ENCODE measurements at regions not wholly inside any gene's neighbourhood (a gene's known extent, or its start where the extent isn't known, plus 50 kb on each side); places are given as distances from the start of the nearest gene placed in this dataset.
A peak's percentile ranks its signal among the peaks of the same experiment; 100 is the strongest.

DNA sequence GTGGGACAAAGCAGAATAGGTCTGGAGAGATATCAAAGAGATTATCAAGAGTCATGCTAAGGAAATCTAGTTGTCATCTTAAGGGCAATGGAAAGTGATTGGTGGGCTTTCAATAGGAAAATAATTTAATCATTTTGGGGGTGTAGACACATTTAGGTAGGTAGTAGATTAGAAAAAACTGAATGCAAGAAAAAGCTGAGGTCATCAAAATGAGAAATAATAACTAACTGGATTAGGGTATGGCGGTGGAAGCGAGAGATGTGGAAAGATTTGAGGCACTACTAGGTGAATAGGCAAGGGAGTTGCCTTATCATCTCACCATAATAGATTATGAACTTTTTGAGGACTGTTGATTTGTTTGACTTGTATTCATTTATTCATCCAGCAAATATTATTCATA is 393.2 kb upstream of the ZNF608 start:
- TF ChIP-seq, protein P1, sequence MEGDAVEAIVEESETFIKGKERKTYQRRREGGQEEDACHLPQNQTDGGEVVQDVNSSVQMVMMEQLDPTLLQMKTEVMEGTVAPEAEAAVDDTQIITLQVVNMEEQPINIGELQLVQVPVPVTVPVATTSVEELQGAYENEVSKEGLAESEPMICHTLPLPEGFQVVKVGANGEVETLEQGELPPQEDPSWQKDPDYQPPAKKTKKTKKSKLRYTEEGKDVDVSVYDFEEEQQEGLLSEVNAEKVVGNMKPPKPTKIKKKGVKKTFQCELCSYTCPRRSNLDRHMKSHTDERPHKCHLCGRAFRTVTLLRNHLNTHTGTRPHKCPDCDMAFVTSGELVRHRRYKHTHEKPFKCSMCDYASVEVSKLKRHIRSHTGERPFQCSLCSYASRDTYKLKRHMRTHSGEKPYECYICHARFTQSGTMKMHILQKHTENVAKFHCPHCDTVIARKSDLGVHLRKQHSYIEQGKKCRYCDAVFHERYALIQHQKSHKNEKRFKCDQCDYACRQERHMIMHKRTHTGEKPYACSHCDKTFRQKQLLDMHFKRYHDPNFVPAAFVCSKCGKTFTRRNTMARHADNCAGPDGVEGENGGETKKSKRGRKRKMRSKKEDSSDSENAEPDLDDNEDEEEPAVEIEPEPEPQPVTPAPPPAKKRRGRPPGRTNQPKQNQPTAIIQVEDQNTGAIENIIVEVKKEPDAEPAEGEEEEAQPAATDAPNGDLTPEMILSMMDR (IDR thresholded peaks at IDR 0.05), result no peak
- DNase-seq (no peak), ATAC-seq (no peak)
- Histone ChIP-seq H3K4me3 (no peak overlapping the region), H3K9me3 (no peaks in the 10 kb centered on the region), H3K4me1 (ENCODE audit: low read depth) (no peaks in the 10 kb centered on the region), H3K36me3 (ENCODE audit: low read depth) (no peaks in the 10 kb centered on the region)
- intact Hi-C loops (cut with DNase I, micrococcal nuclease), result no loop called here

DNA sequence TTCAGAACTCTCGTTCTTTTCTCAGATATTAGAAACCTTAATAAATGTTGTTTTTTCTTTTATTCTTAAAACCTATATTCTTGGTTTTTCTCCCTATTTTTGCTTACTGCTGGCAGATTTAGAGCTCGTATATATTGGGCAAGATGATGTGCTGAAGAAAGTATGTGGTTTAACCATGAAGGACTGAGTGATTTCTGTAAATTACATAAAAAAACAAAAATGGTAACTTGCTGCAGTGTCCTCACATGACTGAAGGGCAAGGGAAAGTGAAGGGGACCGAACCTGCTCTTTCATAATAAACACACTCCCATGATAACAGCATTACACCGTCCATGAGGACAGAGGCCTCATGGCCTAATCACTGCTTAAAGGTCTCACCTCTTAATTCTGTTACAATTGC is 393.8 kb upstream of the ZNF608 start:
- no peaks in the 10 kb centered on the region for H3K36me3 ChIP-seq (ENCODE audit: low read depth)
- DNase-seq, result no peak
- TF ChIP-seq, protein P1 (IDR thresholded peaks at IDR 0.05), result no peak
- ATAC-seq, result no peak
- intact Hi-C loops (cut with DNase I, micrococcal nuclease), result no loop called here
- H3K4me3 ChIP-seq, result no peak overlapping the region
- H3K4me1 ChIP-seq (ENCODE audit: low read depth), result no peaks in the 10 kb centered on the region
- no peaks in the 10 kb centered on the region for H3K9me3 ChIP-seq

DNA sequence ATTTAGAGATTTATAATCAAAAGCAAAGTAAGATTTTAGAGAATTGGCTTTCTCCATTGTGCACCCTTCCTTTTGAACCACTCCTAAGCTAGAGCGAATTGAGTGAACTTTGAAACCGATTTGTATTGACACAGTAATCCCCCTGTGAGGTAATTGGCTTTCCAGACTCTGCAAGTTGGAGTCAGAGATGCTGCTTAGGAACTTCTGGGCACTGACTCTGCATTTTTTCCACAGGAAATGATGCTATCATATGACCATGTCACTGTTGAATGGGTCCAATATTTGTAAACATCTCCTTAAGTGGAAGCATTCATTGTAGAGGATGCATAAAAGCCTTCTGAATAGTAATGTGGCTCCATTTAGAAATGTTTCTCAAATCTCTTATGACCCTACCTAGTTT is 394.4 kb upstream of the ZNF608 start:
- DNase-seq (peak in 1 of 3 donors; percentile 11), ATAC-seq (peak; percentile 52)

DNA sequence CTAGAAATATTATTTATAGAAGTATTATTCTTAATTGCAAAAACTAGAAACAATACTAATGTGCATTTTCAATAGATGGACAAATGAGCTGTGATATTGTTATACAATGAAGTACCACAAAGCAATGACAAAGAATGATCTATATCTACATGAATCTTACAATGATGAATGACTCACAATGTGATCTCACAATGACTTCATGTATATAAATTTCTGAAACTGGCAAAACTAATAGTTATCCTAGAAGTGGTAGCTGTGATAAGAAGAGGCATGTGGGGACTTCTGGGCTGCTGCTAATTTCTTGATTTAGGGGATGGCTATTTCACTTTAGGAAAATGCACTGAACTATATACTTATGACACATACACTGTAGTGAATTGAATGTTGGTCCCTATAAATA is 396.0 kb upstream of the ZNF608 start:
- Histone ChIP-seq H3K4me1 (ENCODE audit: low read depth) (no peaks in the 10 kb centered on the region), H3K9me3 (no peaks in the 10 kb centered on the region), H3K4me3 (no peak overlapping the region), H3K36me3 (ENCODE audit: low read depth) (no peaks in the 10 kb centered on the region)
- DNase-seq (no peak), ATAC-seq (no peak)
- intact Hi-C loops (cut with DNase I, micrococcal nuclease), result no loop called here
- TF ChIP-seq, protein P1 (IDR thresholded peaks at IDR 0.05), result no peak

More for the DNA sequence above, 394.4 kb upstream of the ZNF608 start:
- H3K36me3 ChIP-seq (ENCODE audit: low read depth), result no peaks in the 10 kb centered on the region
- no peaks in the 10 kb centered on the region for H3K4me1 ChIP-seq (ENCODE audit: low read depth)
- H3K4me3 ChIP-seq, result no peak overlapping the region
- intact Hi-C loops (cut with DNase I, micrococcal nuclease), result no loop called here
- no peaks in the 10 kb centered on the region for H3K9me3 ChIP-seq
- TF ChIP-seq, protein P1 (IDR thresholded peaks at IDR 0.05), result no peak

DNA sequence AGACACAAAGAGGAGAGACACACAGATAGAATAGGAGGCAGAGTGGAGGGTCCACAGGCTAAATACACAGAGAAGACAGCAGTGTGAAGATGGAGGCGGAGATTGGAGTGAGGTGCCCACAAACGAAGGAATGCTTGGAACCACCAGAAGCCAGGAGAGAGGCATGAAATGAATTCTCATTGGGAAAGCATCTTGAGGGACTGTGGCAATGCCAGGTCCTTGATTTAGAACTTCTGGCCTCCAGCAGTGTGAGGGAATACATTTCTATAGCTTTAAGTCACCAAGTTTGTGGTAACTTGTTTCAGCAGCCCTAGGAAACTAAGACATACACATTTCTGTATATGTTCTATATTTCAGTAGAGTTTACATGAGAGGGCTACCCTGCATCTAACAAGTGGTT is 396.6 kb upstream of the ZNF608 start:
- Histone ChIP-seq H3K36me3 (ENCODE audit: low read depth) (no peaks in the 10 kb centered on the region), H3K4me3 (no peak overlapping the region), H3K9me3 (no peaks in the 10 kb centered on the region), H3K4me1 (ENCODE audit: low read depth) (no peaks in the 10 kb centered on the region)
- DNase-seq (no peak), ATAC-seq (no peak)
- TF ChIP-seq, protein P1 (IDR thresholded peaks at IDR 0.05), result no peak
- intact Hi-C loops (cut with DNase I, micrococcal nuclease), result no loop called here

DNA sequence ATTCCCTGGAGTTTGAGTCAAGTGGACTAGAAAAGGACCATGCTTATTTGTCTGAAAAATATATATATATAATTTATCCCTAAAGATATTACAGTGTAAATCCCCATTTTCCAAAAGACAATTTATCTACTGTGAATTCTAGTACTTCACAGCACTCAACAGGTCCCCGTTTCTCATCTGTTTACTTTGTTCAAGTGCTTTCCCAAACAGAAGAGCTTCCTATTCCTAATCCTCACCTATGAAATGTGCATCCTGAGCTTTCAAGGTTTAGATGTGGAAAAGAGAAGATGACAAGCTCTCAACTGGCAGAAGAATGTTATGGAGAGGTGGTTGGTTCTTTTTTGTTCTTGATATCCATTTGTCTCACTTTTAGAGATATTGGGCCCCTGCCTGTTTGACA is 401.6 kb upstream of the ZNF608 start:
- intact Hi-C loops (cut with DNase I, micrococcal nuclease), result no loop called here
- DNase-seq (no peak), ATAC-seq (no peak)
- TF ChIP-seq, protein P1 (IDR thresholded peaks at IDR 0.05), result no peak
- no peaks in the 10 kb centered on the region for H3K36me3 ChIP-seq (ENCODE audit: low read depth)
- H3K4me1 ChIP-seq (ENCODE audit: low read depth), result no peaks in the 10 kb centered on the region
- H3K9me3 ChIP-seq, result no peaks in the 10 kb centered on the region
- H3K4me3 ChIP-seq, result no peak overlapping the region

Measured in mucosa of descending colon (tissue), 3 donors.